ENCODE measurements at regions not wholly inside any gene's neighbourhood (a gene's known extent, or its start where the extent isn't known, plus 50 kb on each side); places are given as distances from the start of the nearest gene placed in this dataset.

DNA sequence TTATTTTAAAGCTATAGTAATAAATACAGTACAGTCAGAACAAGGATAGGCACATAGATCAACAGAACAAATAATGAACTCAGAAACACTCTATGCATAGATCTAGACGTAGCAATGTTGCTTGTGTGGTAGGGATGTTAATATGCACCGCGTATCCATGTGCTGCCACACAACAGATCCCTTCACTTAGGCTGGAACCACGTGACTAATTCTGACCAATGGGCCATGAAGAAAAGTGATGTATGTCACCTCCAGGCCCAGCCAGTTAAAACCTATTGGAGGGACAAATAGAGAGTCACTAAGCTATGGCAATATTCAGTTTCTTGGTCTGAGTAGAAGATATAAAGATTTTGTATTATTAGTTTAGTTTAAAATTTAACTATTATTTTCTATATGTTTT lies 91.4 kb downstream of the ADAMTS1 start:
- no peak for TF ChIP-seq EZH2phosphoT487 (IDR thresholded peaks at IDR 0.05; ENCODE audit: borderline replicate concordance)
- TF ChIP-seq, protein P1, sequence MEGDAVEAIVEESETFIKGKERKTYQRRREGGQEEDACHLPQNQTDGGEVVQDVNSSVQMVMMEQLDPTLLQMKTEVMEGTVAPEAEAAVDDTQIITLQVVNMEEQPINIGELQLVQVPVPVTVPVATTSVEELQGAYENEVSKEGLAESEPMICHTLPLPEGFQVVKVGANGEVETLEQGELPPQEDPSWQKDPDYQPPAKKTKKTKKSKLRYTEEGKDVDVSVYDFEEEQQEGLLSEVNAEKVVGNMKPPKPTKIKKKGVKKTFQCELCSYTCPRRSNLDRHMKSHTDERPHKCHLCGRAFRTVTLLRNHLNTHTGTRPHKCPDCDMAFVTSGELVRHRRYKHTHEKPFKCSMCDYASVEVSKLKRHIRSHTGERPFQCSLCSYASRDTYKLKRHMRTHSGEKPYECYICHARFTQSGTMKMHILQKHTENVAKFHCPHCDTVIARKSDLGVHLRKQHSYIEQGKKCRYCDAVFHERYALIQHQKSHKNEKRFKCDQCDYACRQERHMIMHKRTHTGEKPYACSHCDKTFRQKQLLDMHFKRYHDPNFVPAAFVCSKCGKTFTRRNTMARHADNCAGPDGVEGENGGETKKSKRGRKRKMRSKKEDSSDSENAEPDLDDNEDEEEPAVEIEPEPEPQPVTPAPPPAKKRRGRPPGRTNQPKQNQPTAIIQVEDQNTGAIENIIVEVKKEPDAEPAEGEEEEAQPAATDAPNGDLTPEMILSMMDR (conservative IDR thresholded peaks at IDR 0.05; ENCODE audit: low read length): no peak
- no peaks in the 10 kb centered on the region for H3K79me2 ChIP-seq (ENCODE audit: insufficient read depth, low read length)
- H3K4me1 ChIP-seq (ENCODE audit: insufficient read depth, low read length, poor library complexity, severe bottlenecking): no peaks in the 10 kb centered on the region
- H3K4me3 ChIP-seq (ENCODE audit: low read length, poor library complexity, severe bottlenecking): no peak overlapping the region
- H3F3A ChIP-seq (ENCODE audit: low read depth): no peaks in the 10 kb centered on the region
- H2AFZ ChIP-seq (ENCODE audit: low read length): no peak overlapping the region
- H4K20me1 ChIP-seq (ENCODE audit: insufficient read depth, low read length, poor library complexity, severe bottlenecking): no peaks in the 10 kb centered on the region
- no peaks in the 10 kb centered on the region for H3K27me3 ChIP-seq (ENCODE audit: insufficient read depth, low read length, poor library complexity, severe bottlenecking)
- no peak overlapping the region for H3K9ac ChIP-seq (ENCODE audit: low read depth, low read length, poor library complexity, severe bottlenecking)
- H3K9me3 ChIP-seq (ENCODE audit: insufficient read depth, low read depth, low read length): no peaks in the 10 kb centered on the region
- H3K4me2 ChIP-seq (ENCODE audit: low read depth, low read length, poor library complexity, severe bottlenecking): no peak overlapping the region
- no peaks in the 10 kb centered on the region for H3K36me3 ChIP-seq (ENCODE audit: insufficient read depth, low read length)
- H3K9me2 ChIP-seq (replicated peaks; ENCODE audit: low read depth, low read length): no peaks in the 10 kb centered on the region

DNA sequence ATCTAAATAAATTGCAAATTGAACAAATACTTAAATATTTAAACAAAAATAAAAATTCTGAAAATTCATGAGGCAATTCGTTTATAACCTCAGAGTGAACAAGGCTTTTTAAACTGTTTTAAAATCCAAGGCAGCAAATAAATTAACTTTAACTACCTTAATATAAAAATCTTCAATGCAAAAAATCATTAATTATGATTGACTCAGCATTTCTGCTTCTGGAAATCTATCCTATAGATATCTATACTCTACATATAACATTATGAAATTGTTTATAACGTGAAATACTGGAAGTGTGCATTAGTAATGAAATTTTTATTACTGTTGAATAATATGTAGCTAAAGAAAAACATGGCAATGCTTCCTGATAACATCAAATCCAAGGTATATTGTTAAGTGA lies 92.4 kb downstream of the ADAMTS1 start:
- TF ChIP-seq EZH2phosphoT487 (IDR thresholded peaks at IDR 0.05; ENCODE audit: borderline replicate concordance): no peak
- TF ChIP-seq, protein P1 (conservative IDR thresholded peaks at IDR 0.05; ENCODE audit: low read length): no peak
- Histone ChIP-seq H3F3A (ENCODE audit: low read depth) (no peaks in the 10 kb centered on the region), H4K20me1 (ENCODE audit: insufficient read depth, low read length, poor library complexity, severe bottlenecking) (no peaks in the 10 kb centered on the region), H3K4me1 (ENCODE audit: insufficient read depth, low read length, poor library complexity, severe bottlenecking) (no peaks in the 10 kb centered on the region), H3K9me2 (replicated peaks; ENCODE audit: low read depth, low read length) (no peaks in the 10 kb centered on the region), H3K36me3 (ENCODE audit: insufficient read depth, low read length) (no peaks in the 10 kb centered on the region), H3K9ac (ENCODE audit: low read depth, low read length, poor library complexity, severe bottlenecking) (no peak overlapping the region), H3K9me3 (ENCODE audit: insufficient read depth, low read depth, low read length) (no peaks in the 10 kb centered on the region), H3K4me3 (ENCODE audit: low read length, poor library complexity, severe bottlenecking) (no peak overlapping the region), H2AFZ (ENCODE audit: low read length) (no peak overlapping the region), H3K79me2 (ENCODE audit: insufficient read depth, low read length) (no peaks in the 10 kb centered on the region), H3K27me3 (ENCODE audit: insufficient read depth, low read length, poor library complexity, severe bottlenecking) (no peaks in the 10 kb centered on the region), H3K4me2 (ENCODE audit: low read depth, low read length, poor library complexity, severe bottlenecking) (no peak overlapping the region)

DNA sequence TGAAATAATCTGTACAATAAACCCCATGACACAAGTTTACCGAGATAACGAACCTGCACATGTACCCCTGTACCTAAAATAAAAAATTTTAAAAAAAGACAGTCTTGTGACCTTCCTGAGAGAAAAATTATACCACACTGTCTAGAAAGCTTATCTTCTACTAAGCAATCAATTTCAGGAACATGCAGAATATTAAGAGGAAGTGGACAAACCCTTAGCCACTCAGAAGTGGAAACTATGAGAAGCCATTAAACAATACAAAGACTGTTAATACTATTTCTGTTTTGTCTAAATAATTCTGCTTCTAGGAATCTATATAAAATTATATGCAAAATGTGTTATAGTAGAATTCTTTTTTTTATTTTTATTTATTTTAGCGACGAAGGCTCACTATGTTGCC lies 93.9 kb downstream of the ADAMTS1 start:
- no peak overlapping the region for H3K9ac ChIP-seq (ENCODE audit: low read depth, low read length, poor library complexity, severe bottlenecking)
- H3K4me3 ChIP-seq (ENCODE audit: low read length, poor library complexity, severe bottlenecking): no peak overlapping the region
- H3K9me2 ChIP-seq (replicated peaks; ENCODE audit: low read depth, low read length): no peaks in the 10 kb centered on the region
- no peaks in the 10 kb centered on the region for H4K20me1 ChIP-seq (ENCODE audit: insufficient read depth, low read length, poor library complexity, severe bottlenecking)
- H2AFZ ChIP-seq (ENCODE audit: low read length): no peak overlapping the region
- no peaks in the 10 kb centered on the region for H3F3A ChIP-seq (ENCODE audit: low read depth)
- H3K4me2 ChIP-seq (ENCODE audit: low read depth, low read length, poor library complexity, severe bottlenecking): no peak overlapping the region
- H3K36me3 ChIP-seq (ENCODE audit: insufficient read depth, low read length): no peaks in the 10 kb centered on the region
- no peaks in the 10 kb centered on the region for H3K4me1 ChIP-seq (ENCODE audit: insufficient read depth, low read length, poor library complexity, severe bottlenecking)
- no peak for TF ChIP-seq EZH2phosphoT487 (IDR thresholded peaks at IDR 0.05; ENCODE audit: borderline replicate concordance)
- TF ChIP-seq, protein P1 (conservative IDR thresholded peaks at IDR 0.05; ENCODE audit: low read length): no peak
- no peaks in the 10 kb centered on the region for H3K79me2 ChIP-seq (ENCODE audit: insufficient read depth, low read length)
- no peaks in the 10 kb centered on the region for H3K9me3 ChIP-seq (ENCODE audit: insufficient read depth, low read depth, low read length)
- no peaks in the 10 kb centered on the region for H3K27me3 ChIP-seq (ENCODE audit: insufficient read depth, low read length, poor library complexity, severe bottlenecking)

Measured in Loucy (cell line).